Tibial nerve (tissue), 4 donors: ENCODE measurements at regions not wholly inside any gene's neighbourhood (a gene's known extent, or its start where the extent isn't known, plus 50 kb on each side); places are given as distances from the start of the nearest gene placed in this dataset.

ENCODE experiments used
- DNase-seq, 2 donors: peaks; one replicate each; pipeline ENCODE4 v3.0.0-alpha.2; 2019; ENCODE audit warnings: low spot score in 2 of 2
- H3K27ac ChIP-seq, 4 donors: fragments of 200-600 bp; sonication (generic) in 3 of 4; one replicate each; pipeline ENCODE4 v1.5.1; 2017 to 2019; ENCODE audit warnings: mild to moderate bottlenecking in 1 of 4
- H3K27me3 ChIP-seq, 2 donors: fragments of 200-600 bp; sonication (generic) in 1 of 2; one replicate each; pipeline versions ENCODE4 v1.5.1 to v1.6.0; 2017 to 2019
- H3K36me3 ChIP-seq, 3 donors: fragments of 200-600 bp; sonication (generic); one replicate each; pipeline ENCODE4 v1.5.1; 2018 to 2019
- H3K4me1 ChIP-seq, 4 donors: fragments of 200-600 bp; sonication (generic) in 3 of 4; one replicate each; pipeline ENCODE4 v1.5.1; 2017 to 2019
- H3K4me3 ChIP-seq, 4 donors: fragments of 200-600 bp; sonication (generic) in 3 of 4; one replicate each; pipeline ENCODE4 v1.5.1; 2017 to 2019; ENCODE audit warnings: mild to moderate bottlenecking in 1 of 4, moderate library complexity in 1 of 4
- H3K9me3 ChIP-seq, 4 donors: fragments of 200-600 bp; sonication (generic) in 3 of 4; one replicate each; pipeline ENCODE4 v1.5.1; 2017 to 2019
- CTCF ChIP-seq, 5 experiments: fragments of 200-600 bp in 3 of 5; fragments of 450-650 bp in 2 of 5; sonication (generic) in 3 of 5; IDR thresholded peaks; one replicate each; pipeline ENCODE4 v1.5.1; 2016 to 2019; ENCODE audit warnings: antibody characterized with exemption in 5 of 5, mild to moderate bottlenecking in 3 of 5, moderate library complexity in 2 of 5
- EP300 ChIP-seq, 2 donors: sonication (generic); formaldehyde crosslinking; IDR thresholded peaks; one replicate each; pipeline ENCODE4 v1.6.1; 2017; ENCODE audit warnings: antibody characterized with exemption in 2 of 2, mild to moderate bottlenecking in 1 of 2
- POLR2A ChIP-seq, 2 donors: fragments of 450-650 bp; IDR thresholded peaks; one replicate each; pipeline ENCODE4 v1.6.1; 2017; ENCODE audit warnings: antibody characterized with exemption in 2 of 2, mild to moderate bottlenecking in 2 of 2, moderate library complexity in 2 of 2
- WGBS, 2 donors: methylation state at CpG; one replicate each; pipeline ENCODE4 v1.1.5; 2018; 5-methylcytosine and 5-hydroxymethylcytosine counted together

- H3K4me1 ChIP-seq = peaks cover 0 to 12% (median 0%) of the 10 kb centered on the region in 4 donors
- peaks cover 0 to 13% (median 0%) of the 10 kb centered on the region in 4 donors for H3K9me3 ChIP-seq
- 86 to 88% methylated on average over 1 of the region's 1 CpG for WGBS, 2 donors
- no peak for DNase-seq
- no peaks in the 10 kb centered on the region for H3K36me3 ChIP-seq
- no peak overlapping the region for H3K27ac ChIP-seq
- no peaks in the 10 kb centered on the region for H3K27me3 ChIP-seq
- H3K4me3 ChIP-seq = no peak overlapping the region
- TF ChIP-seq CTCF (IDR thresholded peaks at IDR 0.05) = no peak
- no peak for TF ChIP-seq POLR2A (IDR thresholded peaks at IDR 0.05)
- TF ChIP-seq EP300 (IDR thresholded peaks at IDR 0.05) = no peak
These were observed 283.2 kb downstream of the SHOX2 start for GRCh38 chr3:157823050-157823449.

GRCh38 chr3:157820157-157820517 lies 286.1 kb downstream of the SHOX2 start:
- peaks cover 0 to 12% (median 0%) of the 10 kb centered on the region in 4 donors for H3K4me1 ChIP-seq
- no peaks in the 10 kb centered on the region for H3K27me3 ChIP-seq
- no peaks in the 10 kb centered on the region for H3K36me3 ChIP-seq
- TF ChIP-seq CTCF (IDR thresholded peaks at IDR 0.05) (no peak), EP300 (IDR thresholded peaks at IDR 0.05) (no peak), POLR2A (IDR thresholded peaks at IDR 0.05) (no peak)
- H3K9me3 ChIP-seq = no peaks in the 10 kb centered on the region
- H3K27ac ChIP-seq = no peak overlapping the region
- H3K4me3 ChIP-seq = no peak overlapping the region
- DNase-seq = no peak

GRCh38 chr3:157819270-157820156 lies 286.7 kb downstream of the SHOX2 start:
- no peak for TF ChIP-seq EP300 (IDR thresholded peaks at IDR 0.05)
- no peak for TF ChIP-seq CTCF (IDR thresholded peaks at IDR 0.05)
- TF ChIP-seq POLR2A (IDR thresholded peaks at IDR 0.05) = no peak
- Histone ChIP-seq H3K27ac (peak overlapping the region in 2 of 4 donors; percentile 18 to 41), H3K27me3 (no peaks in the 10 kb centered on the region), H3K9me3 (no peaks in the 10 kb centered on the region), H3K4me3 (no peak overlapping the region), H3K4me1 (peaks cover 0 to 12% (median 0%) of the 10 kb centered on the region in 4 donors), H3K36me3 (no peaks in the 10 kb centered on the region)
- 29 to 33% methylated on average over 8 of the region's 8 CpGs for WGBS, 2 donors
- no peak for DNase-seq

GRCh38 chr3:157816896-157817295 lies 289.3 kb downstream of the SHOX2 start:
- H3K4me1 ChIP-seq = peaks cover 0 to 12% (median 0%) of the 10 kb centered on the region in 4 donors
- WGBS, 2 donors = 59 to 62% methylated on average over 1 of the region's 1 CpG
- H3K4me3 ChIP-seq = no peak overlapping the region
- no peaks in the 10 kb centered on the region for H3K27me3 ChIP-seq
- H3K36me3 ChIP-seq = no peaks in the 10 kb centered on the region
- no peaks in the 10 kb centered on the region for H3K9me3 ChIP-seq
- no peak for TF ChIP-seq CTCF (IDR thresholded peaks at IDR 0.05)
- no peak for TF ChIP-seq EP300 (IDR thresholded peaks at IDR 0.05)
- TF ChIP-seq POLR2A (IDR thresholded peaks at IDR 0.05) = no peak
- DNase-seq = no peak
- H3K27ac ChIP-seq = no peak overlapping the region

GRCh38 chr3:157816296-157816695 lies 289.9 kb downstream of the SHOX2 start:
- peaks cover 0 to 12% (median 0%) of the 10 kb centered on the region in 4 donors for H3K4me1 ChIP-seq
- H3K9me3 ChIP-seq = no peaks in the 10 kb centered on the region
- H3K36me3 ChIP-seq = no peaks in the 10 kb centered on the region
- TF ChIP-seq EP300 (IDR thresholded peaks at IDR 0.05) (no peak), CTCF (IDR thresholded peaks at IDR 0.05) (no peak), POLR2A (IDR thresholded peaks at IDR 0.05) (no peak)
- no peaks in the 10 kb centered on the region for H3K27me3 ChIP-seq
- DNase-seq = no peak
- H3K4me3 ChIP-seq = no peak overlapping the region
- no peak overlapping the region for H3K27ac ChIP-seq
